ENCODE measurements at regions not wholly inside any gene's neighbourhood (a gene's known extent, or its start where the extent isn't known, plus 50 kb on each side); places are given as distances from the start of the nearest gene placed in this dataset.
A peak's percentile ranks its signal among the peaks of the same experiment; 100 is the strongest.

DNA sequence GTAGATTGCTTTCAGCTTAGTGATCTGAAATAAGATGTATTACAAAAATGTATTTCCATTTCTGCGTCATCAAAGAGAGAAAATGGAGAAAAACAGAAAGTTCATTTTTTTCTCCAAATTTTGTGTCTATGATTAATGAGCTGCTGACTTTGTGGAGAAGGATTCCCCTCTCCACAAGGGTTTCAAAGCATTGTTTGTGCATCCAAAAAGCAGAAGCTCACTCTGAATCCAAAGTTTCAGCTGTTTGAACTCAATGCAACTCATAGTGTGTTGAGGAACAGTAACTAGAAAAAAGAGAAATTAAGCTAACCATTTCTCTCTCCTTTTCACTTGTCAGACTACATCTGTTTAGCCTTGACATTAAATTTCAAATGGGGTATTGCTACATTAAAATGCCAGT, 62.9 kb upstream of the SLC7A11 start:
- no peak for TF ChIP-seq EZH2 (IDR thresholded peaks at IDR 0.05; ENCODE audit: low read length)
- TF ChIP-seq, protein P1, sequence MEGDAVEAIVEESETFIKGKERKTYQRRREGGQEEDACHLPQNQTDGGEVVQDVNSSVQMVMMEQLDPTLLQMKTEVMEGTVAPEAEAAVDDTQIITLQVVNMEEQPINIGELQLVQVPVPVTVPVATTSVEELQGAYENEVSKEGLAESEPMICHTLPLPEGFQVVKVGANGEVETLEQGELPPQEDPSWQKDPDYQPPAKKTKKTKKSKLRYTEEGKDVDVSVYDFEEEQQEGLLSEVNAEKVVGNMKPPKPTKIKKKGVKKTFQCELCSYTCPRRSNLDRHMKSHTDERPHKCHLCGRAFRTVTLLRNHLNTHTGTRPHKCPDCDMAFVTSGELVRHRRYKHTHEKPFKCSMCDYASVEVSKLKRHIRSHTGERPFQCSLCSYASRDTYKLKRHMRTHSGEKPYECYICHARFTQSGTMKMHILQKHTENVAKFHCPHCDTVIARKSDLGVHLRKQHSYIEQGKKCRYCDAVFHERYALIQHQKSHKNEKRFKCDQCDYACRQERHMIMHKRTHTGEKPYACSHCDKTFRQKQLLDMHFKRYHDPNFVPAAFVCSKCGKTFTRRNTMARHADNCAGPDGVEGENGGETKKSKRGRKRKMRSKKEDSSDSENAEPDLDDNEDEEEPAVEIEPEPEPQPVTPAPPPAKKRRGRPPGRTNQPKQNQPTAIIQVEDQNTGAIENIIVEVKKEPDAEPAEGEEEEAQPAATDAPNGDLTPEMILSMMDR (optimal IDR thresholded peaks at IDR 0.05 in 1 of 3, IDR thresholded peaks at IDR 0.05 in 1 of 3, conservative IDR thresholded peaks at IDR 0.05 in 1 of 3; ENCODE audit: extremely low read depth in 1 of 3, insufficient read depth in 2 of 3, low read length in 3 of 3) = no peak
- Histone ChIP-seq H3K9me1 (ENCODE audit: control insufficient read depth, extremely low read depth, insufficient read depth, low read length) (no peaks in the 10 kb centered on the region), H3K4me1 (ENCODE audit: control insufficient read depth, extremely low read depth, insufficient read depth, low read length) (peaks cover 24% of the 10 kb centered on the region), H3K36me3 (ENCODE audit: control insufficient read depth in 2 of 2, extremely low read depth in 1 of 2, insufficient read depth in 2 of 2, low read length in 2 of 2) (no peaks in the 10 kb centered on the region), H2AFZ (ENCODE audit: control insufficient read depth, low read length) (no peak overlapping the region), H3K79me2 (ENCODE audit: control insufficient read depth, insufficient read depth, low read length) (no peaks in the 10 kb centered on the region), H3K27me3 (ENCODE audit: control insufficient read depth, extremely low read depth, insufficient read depth, low read length) (no peaks in the 10 kb centered on the region), H3K9me3 (ENCODE audit: control insufficient read depth, low read depth, low read length) (no peaks in the 10 kb centered on the region), H3K4me2 (ENCODE audit: control insufficient read depth, extremely low read depth, insufficient read depth, low read depth, low read length) (no peak overlapping the region), H4K20me1 (ENCODE audit: control insufficient read depth, extremely low read depth, insufficient read depth, low read length) (no peaks in the 10 kb centered on the region), H3K9ac (ENCODE audit: control insufficient read depth, extremely low read depth, insufficient read depth, low read length) (no peak overlapping the region), H3K4me3 (ENCODE audit: control insufficient read depth in 2 of 3, extremely low read depth in 1 of 3, insufficient read depth in 2 of 3, low read depth in 1 of 3, low read length in 3 of 3) (no peak overlapping the region), H3K27ac (ENCODE audit: control insufficient read depth, insufficient read depth, low read length) (no peak overlapping the region)
- DNase-seq (ENCODE audit: low read depth, low spot score) (no peak), FAIRE-seq (no peak)
- dilution Hi-C loops (cut with MboI; ENCODE audit: extremely low pct_ligation_motif_present, low sequenced_read_pairs) = no loop called here

- H3K27ac ChIP-seq (ENCODE audit: control insufficient read depth, insufficient read depth, low read length) = no peak overlapping the region
- no peaks in the 10 kb centered on the region for H4K20me1 ChIP-seq (ENCODE audit: control insufficient read depth, extremely low read depth, insufficient read depth, low read length)
- FAIRE-seq (peak; percentile 39), DNase-seq (ENCODE audit: low read depth, low spot score) (no peak)
- no peak overlapping the region for H3K4me3 ChIP-seq (ENCODE audit: control insufficient read depth in 2 of 3, extremely low read depth in 1 of 3, insufficient read depth in 2 of 3, low read depth in 1 of 3, low read length in 3 of 3)
- no peaks in the 10 kb centered on the region for H3K9me1 ChIP-seq (ENCODE audit: control insufficient read depth, extremely low read depth, insufficient read depth, low read length)
- TF ChIP-seq, protein P1 (optimal IDR thresholded peaks at IDR 0.05 in 1 of 3, IDR thresholded peaks at IDR 0.05 in 1 of 3, conservative IDR thresholded peaks at IDR 0.05 in 1 of 3; ENCODE audit: extremely low read depth in 1 of 3, insufficient read depth in 2 of 3, low read length in 3 of 3) = no peak
- no peak for TF ChIP-seq EZH2 (IDR thresholded peaks at IDR 0.05; ENCODE audit: low read length)
- no peak overlapping the region for H3K9ac ChIP-seq (ENCODE audit: control insufficient read depth, extremely low read depth, insufficient read depth, low read length)
- no peaks in the 10 kb centered on the region for H3K4me1 ChIP-seq (ENCODE audit: control insufficient read depth, extremely low read depth, insufficient read depth, low read length)
- no peaks in the 10 kb centered on the region for H3K9me3 ChIP-seq (ENCODE audit: control insufficient read depth, low read depth, low read length)
- no peak overlapping the region for H2AFZ ChIP-seq (ENCODE audit: control insufficient read depth, low read length)
- no peaks in the 10 kb centered on the region for H3K79me2 ChIP-seq (ENCODE audit: control insufficient read depth, insufficient read depth, low read length)
- H3K36me3 ChIP-seq (ENCODE audit: control insufficient read depth in 2 of 2, extremely low read depth in 1 of 2, insufficient read depth in 2 of 2, low read length in 2 of 2) = no peaks in the 10 kb centered on the region
- dilution Hi-C loops (cut with MboI; ENCODE audit: extremely low pct_ligation_motif_present, low sequenced_read_pairs) = no loop called here
- no peak overlapping the region for H3K4me2 ChIP-seq (ENCODE audit: control insufficient read depth, extremely low read depth, insufficient read depth, low read depth, low read length)
- H3K27me3 ChIP-seq (ENCODE audit: control insufficient read depth, extremely low read depth, insufficient read depth, low read length) = no peaks in the 10 kb centered on the region
Observed at GRCh38 chr4:138301536-138301935, 59.4 kb upstream of the SLC7A11 start.
